ENCODE measurements at regions not wholly inside any gene's neighbourhood (a gene's known extent, or its start where the extent isn't known, plus 50 kb on each side); places are given as distances from the start of the nearest gene placed in this dataset.
"Not testable (repeated sequence)": the region's sequence is repeated elsewhere in the genome, so short reads cannot be mapped to it uniquely, and the experiment has no call there.

DNA sequence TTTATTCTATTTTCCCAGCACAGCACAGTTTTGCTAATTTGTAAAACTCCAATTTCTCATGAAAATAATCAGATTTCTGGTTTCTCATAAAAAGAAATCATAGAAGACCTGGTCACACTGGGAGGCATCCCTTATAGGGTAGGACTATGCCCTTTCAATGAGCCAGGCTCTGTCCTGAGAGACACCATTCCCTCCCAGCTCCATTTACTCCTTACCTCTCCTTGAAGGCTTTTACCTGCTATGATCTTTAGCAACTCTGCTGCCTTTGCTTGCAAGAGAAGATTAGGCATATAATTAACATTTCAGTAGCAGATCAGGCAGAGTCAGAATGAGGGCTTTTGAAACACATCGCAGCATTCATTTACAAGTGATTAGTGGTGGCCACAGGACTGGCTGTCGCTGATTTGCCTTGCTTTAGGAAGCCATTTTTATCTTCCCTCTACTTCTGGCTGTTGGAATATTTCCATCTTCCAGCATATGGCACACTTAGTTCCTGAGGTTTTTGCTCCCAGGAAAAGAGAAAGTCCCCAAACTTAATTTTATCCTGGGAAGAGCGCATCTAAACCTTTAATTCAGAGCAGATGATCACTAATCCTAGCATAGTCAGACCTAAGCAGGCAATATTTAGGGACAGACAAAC is 196.9 kb downstream of the SPATA31A1 start:
- not testable (repeated sequence) for TF ChIP-seq POLR2AphosphoS5, POLR2A (IDR thresholded peaks at IDR 0.05)
- TF ChIP-seq, protein P1, sequence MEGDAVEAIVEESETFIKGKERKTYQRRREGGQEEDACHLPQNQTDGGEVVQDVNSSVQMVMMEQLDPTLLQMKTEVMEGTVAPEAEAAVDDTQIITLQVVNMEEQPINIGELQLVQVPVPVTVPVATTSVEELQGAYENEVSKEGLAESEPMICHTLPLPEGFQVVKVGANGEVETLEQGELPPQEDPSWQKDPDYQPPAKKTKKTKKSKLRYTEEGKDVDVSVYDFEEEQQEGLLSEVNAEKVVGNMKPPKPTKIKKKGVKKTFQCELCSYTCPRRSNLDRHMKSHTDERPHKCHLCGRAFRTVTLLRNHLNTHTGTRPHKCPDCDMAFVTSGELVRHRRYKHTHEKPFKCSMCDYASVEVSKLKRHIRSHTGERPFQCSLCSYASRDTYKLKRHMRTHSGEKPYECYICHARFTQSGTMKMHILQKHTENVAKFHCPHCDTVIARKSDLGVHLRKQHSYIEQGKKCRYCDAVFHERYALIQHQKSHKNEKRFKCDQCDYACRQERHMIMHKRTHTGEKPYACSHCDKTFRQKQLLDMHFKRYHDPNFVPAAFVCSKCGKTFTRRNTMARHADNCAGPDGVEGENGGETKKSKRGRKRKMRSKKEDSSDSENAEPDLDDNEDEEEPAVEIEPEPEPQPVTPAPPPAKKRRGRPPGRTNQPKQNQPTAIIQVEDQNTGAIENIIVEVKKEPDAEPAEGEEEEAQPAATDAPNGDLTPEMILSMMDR (IDR thresholded peaks at IDR 0.05): not testable (repeated sequence)

All from gastroesophageal sphincter (tissue), 3 donors.